Retinal pigment epithelial cell (primary cell): ENCODE measurements at regions not wholly inside any gene's neighbourhood (a gene's known extent, or its start where the extent isn't known, plus 50 kb on each side); places are given as distances from the start of the nearest gene placed in this dataset.

ENCODE experiments used
- DNase-seq: peaks from one replicate; pipeline ENCODE4 v3.0.0-alpha.2; 2010; ENCODE audit warnings: low read depth
- H3K4me3 ChIP-seq: 2 replicates; pipeline ENCODE4 v1.5.1; 2011; ENCODE audit warnings: mild to moderate bottlenecking, low read length, control low read depth, moderate library complexity
- TF ChIP-seq, protein P1 (sequence below): conservative IDR thresholded peaks from 2 replicates; pipeline ENCODE4 v1.5.1; 2011; ENCODE audit warnings: low read depth, low read length, control low read depth, inconsistent platforms

DNA sequence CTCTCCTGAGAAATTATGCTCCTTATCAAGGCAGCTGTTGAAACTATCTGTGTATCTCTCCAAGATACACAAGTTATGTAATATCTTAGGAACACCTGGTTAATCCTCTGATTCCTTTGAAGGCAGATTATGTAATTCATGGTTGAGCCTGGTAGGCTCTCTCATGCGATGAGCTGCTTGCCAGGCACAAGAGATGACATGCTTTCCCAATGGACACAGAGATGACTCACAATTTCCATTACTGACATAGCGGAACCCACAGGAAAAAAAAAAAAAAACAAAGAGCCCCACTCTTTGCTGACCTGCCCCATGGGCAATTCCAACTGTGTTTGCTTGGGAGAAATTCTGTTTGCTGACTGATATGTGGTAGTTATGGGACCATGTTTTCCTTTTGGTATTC lies 736.4 kb upstream of the PHF14 start:
- no peak overlapping the region for H3K4me3 ChIP-seq
- TF ChIP-seq, protein P1, sequence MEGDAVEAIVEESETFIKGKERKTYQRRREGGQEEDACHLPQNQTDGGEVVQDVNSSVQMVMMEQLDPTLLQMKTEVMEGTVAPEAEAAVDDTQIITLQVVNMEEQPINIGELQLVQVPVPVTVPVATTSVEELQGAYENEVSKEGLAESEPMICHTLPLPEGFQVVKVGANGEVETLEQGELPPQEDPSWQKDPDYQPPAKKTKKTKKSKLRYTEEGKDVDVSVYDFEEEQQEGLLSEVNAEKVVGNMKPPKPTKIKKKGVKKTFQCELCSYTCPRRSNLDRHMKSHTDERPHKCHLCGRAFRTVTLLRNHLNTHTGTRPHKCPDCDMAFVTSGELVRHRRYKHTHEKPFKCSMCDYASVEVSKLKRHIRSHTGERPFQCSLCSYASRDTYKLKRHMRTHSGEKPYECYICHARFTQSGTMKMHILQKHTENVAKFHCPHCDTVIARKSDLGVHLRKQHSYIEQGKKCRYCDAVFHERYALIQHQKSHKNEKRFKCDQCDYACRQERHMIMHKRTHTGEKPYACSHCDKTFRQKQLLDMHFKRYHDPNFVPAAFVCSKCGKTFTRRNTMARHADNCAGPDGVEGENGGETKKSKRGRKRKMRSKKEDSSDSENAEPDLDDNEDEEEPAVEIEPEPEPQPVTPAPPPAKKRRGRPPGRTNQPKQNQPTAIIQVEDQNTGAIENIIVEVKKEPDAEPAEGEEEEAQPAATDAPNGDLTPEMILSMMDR = no peak
- peak; percentile 50 for DNase-seq

DNA sequence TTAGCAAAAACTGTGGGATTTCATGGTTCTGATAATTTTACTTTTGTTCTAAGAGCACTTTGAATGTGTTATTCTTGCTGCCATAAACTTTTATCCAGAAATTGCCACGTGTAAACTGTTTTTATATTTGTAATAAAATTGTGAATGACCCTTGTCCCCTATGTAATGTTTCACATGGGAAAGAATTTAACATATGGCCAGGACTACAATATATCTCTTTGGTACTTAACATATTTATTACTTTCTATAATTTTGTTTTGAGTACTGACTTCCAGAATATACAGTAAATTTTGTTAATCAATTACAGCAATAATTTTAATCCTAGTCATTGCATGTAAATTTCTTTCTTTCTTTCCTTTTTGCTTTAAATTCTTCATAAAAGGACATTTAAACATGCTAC lies 735.0 kb upstream of the PHF14 start:
- no peak overlapping the region for H3K4me3 ChIP-seq
- no peak for DNase-seq
- TF ChIP-seq, protein P1 = no peak

DNA sequence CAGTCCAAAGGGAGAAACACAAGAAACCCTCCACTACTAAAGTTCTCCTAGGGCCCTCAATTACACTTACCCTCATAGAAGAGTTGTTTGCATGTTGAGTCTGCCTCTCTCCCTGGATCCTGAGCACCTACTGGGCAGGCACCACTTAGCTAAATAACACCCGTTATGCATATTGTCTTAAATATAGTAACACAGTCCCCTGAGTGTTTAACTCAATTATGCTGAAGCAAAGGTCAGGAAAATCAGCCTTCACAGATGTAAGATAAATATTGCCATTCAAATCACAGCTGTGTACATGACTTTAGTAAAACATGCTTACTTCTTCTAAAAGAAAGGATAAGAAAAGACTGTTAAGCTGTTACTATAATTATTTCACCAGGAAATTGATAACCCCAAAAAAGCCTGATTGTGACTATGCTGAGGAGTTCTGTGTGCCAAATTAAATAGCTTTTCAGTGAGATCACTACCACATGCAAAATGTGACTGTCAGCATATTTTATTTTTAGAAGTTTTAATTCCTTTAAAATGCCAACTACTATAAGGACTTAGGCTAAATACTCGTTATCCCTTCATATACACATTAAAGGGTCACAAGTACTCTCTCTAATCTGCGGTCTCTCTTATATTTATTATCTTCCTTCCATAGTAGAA lies 733.9 kb upstream of the PHF14 start:
- peak overlapping the region; percentile 16 for H3K4me3 ChIP-seq
- TF ChIP-seq, protein P1 = no peak
- DNase-seq = peak; percentile 55

DNA sequence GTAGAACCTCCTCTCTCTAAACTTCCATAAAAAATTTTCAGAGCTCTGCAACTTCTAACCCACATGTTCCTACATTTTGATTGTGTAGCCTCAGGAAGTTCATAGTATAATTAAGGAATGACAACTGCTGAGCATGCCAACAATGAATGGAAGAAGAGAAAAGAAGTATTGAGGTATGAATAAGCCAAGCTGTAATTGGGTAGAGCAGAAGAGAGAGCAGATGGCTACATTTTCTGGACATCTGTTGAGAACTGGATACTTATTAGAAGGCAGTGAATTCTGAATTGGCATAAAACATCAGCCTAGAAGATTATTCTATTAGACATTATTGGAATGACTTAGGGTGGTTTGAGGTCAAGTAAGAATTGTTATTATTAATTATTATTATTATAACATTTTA lies 728.3 kb upstream of the PHF14 start:
- DNase-seq = no peak
- TF ChIP-seq, protein P1 = no peak

DNA sequence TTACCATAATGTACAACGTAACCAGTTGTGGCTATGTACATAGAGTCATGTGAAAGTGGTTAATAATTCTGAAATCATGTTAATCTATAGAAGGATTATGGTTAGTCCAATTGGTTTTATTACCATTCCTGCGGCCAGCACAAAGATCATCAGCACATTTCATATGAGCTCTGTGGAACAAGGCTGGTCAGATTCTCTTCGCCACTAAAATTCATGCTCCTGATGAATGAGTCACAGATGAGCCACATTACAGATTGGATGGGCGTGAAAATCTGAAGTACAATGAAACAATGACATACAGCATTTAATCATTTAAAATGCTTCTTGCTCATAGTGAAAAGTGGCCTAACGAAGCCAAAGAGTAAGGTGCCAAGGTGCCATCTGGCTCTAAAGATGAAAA lies 716.2 kb upstream of the PHF14 start:
- H3K4me3 ChIP-seq = no peak overlapping the region
- DNase-seq = no peak
- TF ChIP-seq, protein P1 = no peak

More for the DNA sequence above, 728.3 kb upstream of the PHF14 start:
- H3K4me3 ChIP-seq = no peak overlapping the region

DNA sequence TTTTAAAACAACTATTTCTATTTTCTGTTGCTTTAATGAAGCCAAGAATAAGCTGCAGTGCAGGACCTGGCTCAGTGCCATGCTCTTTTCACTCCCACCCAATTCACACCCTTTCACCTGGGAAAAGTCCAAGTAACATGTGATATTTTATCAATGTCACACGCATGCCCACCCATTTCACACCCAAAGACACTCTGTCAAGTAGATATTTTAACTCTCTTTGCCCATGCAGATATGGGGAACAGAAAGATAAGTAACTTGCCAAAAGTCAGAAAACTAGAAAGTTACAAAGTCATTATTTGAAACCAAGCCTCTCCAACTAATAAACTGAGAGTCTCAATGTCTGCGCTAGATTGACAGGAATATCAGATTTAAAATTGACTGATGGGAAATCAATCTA lies 706.7 kb upstream of the PHF14 start:
- TF ChIP-seq, protein P1 = no peak
- H3K4me3 ChIP-seq = no peak overlapping the region
- DNase-seq = no peak

DNA sequence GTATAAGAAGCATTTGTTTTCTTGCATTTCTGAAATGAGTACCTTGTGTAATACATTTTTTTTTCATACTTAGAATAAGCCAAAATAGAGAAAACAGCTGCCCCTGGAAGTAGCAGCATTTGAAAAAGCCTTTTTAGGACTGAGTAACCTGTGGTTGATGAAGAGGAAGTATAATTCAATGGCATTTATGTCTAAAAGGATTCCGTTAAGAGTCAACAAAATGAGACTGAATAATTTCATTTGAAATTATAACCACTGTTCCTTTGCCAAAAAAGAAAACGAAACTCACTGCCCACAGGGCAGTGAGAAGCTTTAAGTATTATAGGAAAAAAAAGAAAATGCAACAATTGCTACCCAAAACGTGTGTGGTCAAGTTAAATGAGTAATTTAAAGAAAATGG lies 705.6 kb upstream of the PHF14 start:
- H3K4me3 ChIP-seq = no peak overlapping the region
- TF ChIP-seq, protein P1 = no peak
- no peak for DNase-seq
